SH-SY5Y (cell line): ENCODE measurements at regions not wholly inside any gene's neighbourhood (a gene's known extent, or its start where the extent isn't known, plus 50 kb on each side); places are given as distances from the start of the nearest gene placed in this dataset.

Source experiments
- GATA2 ChIP-seq: IDR thresholded peaks from 2 replicates; pipeline ENCODE4 v1.6.1; 2011; ENCODE audit warnings: mild to moderate bottlenecking, low read depth, low read length
- GATA3 ChIP-seq: IDR thresholded peaks from 2 replicates; pipeline ENCODE4 v1.6.1; 2011; ENCODE audit warnings: low read depth, mild to moderate bottlenecking, low read length, moderate library complexity

DNA sequence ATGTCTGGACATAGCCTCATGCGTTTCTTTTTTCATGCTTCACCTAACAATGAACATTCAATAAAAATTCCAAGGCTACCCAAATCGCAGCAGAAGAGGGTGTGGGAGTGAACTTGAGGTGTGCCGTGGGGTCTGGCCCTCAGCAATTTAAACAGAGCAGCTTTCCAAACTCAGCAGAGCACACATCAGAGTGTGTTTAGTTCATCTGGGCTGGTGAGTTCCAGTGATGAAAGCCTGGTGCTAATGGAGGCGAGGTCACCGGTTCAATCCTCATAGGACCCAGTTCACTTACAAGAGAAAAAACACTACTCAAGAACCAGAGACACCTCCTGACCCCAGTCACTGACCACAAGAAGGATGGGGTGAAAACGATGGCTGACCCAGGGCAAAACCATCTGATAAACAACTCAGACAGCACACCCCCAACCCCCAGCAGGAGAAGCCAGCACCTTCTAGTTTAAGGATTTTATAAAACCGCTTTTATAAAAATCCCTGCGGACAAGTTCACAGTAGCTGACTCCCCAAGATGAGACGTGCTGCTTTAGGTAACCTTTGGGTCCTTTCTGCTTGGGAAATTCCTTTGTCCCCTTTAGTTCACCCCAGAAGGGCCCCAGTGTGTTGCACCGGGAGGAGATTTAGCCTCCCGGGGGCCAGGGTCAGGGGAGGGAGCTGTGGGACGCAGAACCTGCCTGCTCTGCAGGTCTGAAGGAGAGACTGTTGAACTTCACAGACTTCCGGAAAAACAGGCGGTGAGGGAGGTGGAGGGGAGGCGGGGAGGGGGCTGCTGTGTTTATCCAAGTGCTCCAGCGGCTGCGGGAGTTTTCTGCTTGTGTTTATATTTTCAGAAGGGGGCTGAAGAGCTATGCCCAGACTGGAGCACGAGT, 152.7 kb upstream of the SOX11 start:
- no peak for TF ChIP-seq GATA3
- no peak for TF ChIP-seq GATA2

DNA sequence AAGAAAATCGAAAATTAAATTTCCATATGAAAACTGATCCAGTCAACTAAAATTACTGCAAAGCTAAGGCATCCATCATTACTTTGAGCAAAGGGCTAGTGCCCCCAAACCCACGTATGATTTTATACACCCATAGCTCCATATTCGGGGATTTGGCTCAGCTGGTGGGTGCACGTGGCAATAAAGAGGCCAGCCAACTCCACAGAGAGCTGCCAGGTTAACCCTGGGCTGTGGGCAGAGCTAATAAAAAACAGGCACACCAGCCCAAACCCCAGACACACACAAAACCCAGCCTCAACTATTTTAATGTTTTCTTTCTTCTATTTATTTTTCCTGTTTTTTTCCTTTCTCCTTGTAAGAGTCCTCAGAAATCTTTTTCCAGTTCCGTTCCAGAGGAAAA, 151.3 kb upstream of the SOX11 start:
- TF ChIP-seq GATA2 = no peak
- no peak for TF ChIP-seq GATA3

DNA sequence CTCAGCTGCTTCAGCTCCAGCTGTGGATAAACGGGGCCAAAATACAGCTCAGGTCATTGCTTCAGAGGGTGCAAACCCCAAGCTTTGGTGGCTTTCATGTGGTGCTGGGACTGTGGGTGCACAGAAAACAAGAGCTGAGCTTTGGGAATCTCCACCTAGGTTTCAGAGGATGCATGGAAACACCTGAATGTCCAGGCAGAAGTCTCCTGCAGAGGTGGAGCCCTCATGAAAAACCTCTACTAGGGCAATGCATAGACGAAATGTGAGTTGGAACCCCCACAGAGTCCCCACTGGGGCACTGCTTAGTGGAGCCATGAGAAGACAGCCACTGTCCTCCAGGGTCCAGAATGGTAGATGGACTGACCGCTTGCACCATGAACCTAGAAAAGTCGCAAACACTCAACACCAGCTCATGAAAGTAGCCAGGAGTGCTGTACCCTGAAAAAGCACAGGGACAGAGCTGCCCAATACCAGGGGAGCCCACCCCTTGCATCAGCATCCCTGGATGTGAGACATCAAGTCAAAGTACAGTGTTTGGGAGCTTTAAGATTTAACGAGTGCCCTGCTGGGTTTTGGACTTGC, 147.9 kb upstream of the SOX11 start:
- TF ChIP-seq GATA3 (no peak), GATA2 (no peak)

DNA sequence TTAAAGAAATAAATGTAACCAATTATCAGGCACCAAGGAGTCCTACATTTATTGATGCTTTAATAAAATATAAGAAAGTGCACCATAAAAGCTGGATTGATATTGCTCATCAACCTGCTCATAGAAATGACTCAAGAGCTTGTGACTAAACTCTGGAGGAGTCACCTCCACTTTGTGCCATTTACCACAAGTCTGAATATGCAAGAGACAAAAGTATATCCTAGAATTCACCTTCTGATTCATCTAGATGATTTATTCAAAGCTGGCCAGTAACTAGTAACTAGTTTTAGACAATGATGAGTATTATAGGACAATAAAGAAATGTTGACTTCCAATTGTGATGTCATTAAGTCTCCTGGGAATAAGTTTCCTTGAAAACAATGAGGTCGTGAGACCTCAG, 146.0 kb upstream of the SOX11 start:
- no peak for TF ChIP-seq GATA2
- no peak for TF ChIP-seq GATA3

DNA sequence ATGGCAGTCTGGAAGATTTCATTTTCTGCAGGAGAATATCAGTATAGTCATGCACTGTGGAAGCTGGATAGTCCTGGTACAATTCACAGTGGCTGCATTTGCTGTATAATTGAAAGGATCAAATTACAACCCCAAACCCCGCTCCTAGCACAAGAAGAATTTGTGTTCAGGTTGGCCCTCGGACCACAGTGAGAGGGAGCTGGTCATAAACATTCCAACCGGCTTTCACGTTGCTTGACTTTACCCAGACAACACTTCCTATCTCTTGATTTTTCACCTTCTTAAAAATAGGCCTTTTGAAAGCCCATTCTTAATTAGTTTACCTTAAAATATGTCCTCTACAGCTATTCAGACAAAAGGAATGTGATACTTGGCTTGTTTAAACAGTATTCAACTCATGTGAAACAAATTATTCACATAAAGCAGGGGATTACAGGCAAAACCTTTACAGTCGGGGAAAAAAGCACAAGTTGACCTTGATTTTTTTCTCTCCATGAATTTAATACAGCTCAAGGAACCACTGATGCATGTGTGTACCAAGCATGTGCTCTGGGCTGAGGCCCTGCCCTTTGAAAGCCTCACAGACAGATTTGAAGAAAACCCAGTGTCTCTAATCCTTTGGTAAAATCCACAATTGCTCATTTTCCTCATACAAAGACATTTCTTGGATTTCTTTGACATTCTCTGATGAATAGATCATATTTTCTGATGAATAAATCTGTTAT, 143.0 kb upstream of the SOX11 start:
- TF ChIP-seq GATA2 (no peak), GATA3 (no peak)

DNA sequence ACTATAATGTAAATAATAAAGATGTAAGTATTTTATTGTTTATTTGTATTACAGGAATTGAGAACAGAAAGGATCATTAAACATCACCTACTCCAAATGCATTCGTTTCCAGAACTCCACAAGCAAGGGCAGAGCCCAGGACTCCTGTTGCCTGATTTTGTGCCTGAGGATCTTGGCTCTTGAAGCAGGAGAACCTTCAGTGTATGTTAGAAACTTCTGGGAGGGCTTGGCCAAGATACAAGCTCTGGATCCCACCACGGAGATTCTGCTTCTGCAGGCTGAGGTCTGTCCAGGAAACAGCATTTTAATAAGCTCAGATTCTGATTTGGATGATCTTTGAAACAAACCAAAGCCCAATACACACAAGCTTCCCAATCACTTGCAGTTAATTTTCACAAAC, 142.4 kb upstream of the SOX11 start:
- no peak for TF ChIP-seq GATA2
- no peak for TF ChIP-seq GATA3

DNA sequence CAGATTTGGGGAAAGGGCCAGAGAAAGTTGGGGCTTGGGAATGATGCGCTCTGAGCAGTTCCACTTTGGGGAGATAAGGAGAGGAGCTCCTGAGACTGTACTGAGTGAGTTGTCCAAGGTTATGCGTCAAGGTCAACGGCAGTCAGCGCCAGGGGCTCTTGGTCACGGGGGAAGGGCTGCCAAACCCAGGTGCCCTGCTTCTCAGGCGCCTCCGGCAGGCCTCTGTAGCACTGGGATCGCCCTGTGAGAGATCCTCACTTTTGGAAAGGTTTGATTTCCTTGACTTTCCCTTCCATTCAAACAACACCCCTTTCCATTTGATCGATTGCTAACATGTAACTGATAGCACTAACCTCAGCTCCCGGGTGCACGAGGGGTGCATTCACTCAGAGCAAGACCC, 136.5 kb upstream of the SOX11 start:
- TF ChIP-seq GATA3 (no peak), GATA2 (no peak)

DNA sequence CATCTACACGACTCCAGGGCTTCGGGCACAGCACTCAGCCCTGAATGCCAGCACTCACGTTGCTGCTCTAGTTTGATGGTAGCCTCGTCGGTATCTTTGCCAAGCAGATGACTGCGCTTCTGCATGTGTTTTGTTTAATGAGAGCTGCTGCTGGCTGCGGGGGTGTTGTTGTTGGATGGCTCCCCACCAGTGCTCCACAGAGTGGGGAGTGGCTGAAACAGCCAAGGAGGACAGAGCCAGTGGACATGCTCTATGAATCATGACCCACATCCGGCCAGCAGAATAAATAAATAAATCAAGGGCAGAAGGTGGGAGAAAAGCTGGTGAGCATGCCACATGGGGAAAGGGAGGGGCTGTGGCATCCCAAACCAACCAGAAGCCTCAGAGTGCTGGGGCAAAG, 131.2 kb upstream of the SOX11 start:
- no peak for TF ChIP-seq GATA3
- no peak for TF ChIP-seq GATA2

DNA sequence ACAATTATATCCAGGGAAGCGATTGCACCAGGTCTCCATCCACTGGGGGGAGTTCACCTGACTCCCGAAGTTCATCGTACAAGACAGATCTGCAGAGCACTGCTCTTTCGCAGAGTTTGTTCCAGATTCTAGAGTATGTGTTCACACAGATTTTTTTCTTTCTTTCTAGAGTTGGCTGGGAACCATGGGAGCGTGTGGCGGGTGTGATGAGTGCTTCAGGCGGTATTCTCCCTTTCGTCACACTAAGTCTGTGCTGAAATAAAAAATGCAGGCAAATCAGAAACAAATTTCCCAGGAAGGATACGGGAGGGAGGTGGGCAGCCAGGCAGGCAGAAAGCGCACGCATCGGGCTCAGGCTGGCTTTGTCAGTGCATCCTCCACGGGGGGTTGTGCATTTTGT, 129.8 kb upstream of the SOX11 start:
- TF ChIP-seq GATA2 (no peak), GATA3 (no peak)

DNA sequence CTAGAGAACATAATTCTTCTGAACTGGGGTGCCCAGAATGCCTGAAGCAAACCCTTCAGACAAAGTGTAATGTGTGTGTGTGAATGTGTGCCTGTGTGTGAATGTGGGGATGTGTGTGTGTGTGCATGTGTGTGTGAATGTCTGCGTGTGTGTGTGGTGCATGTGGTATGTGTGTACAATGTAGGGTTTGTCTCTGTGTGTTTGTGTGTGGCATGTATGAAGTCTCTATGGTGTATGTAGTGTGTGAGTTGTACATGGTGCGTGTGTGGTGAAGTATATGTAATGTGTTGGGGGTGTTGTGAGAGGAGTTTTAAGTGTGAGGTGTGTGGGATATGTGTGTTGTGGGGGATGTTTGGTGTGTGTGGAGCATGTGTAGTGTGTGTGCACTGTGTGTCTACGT, 129.3 kb upstream of the SOX11 start:
- no peak for TF ChIP-seq GATA2

DNA sequence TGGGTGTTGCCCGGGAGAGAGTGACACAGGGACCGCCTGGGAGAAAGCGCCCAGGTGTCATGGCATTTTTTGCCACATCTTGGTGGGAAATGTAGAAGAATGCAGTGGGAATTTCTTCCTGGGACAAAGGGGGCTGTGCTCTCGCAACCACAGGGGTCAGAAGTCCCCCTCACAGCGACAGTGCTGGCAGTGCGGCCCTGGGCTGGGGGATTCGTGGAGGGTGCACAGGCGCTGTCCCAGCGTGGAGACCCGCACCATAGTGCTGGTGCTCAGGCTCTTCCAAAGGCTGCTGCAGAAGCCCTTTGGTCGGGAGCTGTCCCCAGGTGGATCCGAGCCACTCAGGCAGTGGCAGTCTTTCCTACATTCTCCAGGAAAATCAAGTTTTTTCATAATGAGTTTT, 128.8 kb upstream of the SOX11 start:
- TF ChIP-seq GATA2 (no peak), GATA3 (no peak)

DNA sequence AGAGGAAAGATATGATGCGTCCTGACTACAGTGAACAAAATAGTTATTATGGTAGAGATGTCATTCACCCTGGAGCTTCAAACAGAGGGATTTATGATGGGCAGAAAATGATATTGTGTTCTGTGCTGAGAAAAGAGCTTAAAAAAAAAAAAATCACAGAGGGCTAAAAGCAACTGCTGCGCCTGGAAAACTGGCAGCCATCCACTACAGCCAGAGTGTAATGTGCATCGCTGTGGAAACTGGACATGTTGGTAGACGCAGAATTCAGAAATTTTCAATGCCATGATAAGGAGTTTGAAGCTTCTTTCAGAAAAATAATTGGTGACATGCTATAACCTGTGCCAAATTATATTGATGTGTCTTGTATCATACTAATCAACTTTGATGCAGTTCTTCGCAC, 122.9 kb upstream of the SOX11 start:
- TF ChIP-seq GATA2 = no peak
- TF ChIP-seq GATA3 = no peak

DNA sequence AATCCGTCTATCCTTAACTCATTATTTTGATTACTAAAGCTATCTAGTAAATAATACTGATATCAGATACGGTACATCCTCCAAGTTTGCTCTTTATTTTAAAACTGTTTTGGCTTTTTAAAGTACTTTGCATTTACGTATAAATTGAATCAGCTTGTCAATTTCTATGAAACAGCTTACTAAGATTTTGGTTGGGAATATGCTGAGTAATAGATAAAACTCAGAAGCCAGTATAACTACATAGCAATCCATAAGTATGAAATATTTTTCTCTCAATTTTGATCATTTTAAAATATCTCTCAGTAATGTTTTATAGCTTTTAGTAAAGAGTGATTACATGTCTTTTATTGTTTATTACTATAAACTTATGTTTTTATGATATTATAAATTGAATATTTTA, 116.2 kb upstream of the SOX11 start:
- no peak for TF ChIP-seq GATA2

DNA sequence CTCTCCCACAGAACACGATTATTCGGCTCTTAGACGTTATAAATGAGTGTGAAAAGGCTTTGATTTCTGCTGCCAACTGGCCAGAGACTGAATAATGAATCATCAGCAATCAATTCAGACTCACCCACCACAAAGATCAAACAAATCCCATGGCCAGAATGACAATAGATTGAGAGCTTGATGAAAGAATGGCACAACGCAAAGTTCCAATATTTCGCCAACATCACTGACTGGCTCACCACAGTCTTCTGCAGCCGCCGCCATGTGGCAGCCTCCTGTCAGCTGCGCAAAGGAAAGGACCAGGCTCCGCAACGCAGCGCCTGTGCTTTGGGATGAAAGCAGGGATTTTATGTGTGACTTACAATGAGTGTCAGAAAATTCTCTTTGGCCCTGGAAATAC, 104.4 kb upstream of the SOX11 start:
- TF ChIP-seq GATA3 = no peak
- no peak for TF ChIP-seq GATA2

DNA sequence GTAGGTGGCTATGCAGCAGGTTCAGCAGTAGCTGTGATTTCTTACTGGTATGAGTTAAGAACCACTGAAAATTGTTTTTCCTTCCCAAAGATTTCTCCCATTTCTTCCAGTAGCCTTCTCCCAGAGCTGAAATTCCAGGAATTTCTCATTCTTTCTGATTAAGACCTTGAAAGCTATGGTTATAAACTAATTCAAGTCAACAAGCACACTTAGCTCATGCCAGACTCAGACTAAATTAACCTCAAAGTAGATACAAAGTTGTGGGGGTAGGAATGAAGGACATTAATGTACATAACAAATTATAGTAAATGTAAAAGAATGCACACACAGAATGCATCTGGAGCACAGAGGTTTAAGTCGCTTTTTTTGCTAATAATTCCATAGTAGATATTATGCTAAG, 103.6 kb upstream of the SOX11 start:
- no peak for TF ChIP-seq GATA2

DNA sequence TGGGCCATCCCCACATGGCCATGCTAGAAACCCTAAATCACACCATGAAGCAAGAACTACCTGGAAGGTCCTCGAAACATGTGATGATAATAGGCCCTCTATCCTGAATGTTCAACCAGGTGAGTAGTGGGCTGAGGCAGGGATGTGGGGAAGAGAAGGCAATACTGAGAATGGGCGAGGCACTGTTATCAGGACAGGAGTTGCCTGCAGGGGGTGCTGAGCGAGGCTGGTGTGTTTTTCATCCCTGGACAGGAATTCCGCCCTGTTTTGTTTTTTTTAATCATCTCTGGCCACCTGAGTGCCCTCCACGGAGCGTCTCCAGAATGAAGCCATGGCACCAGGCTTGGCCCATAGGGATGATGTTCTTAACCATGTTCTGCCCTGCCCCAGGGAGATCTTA, 103.0 kb upstream of the SOX11 start:
- TF ChIP-seq GATA2 (no peak), GATA3 (no peak)
